Breast epithelium (tissue), 4 donors: ENCODE measurements at regions not wholly inside any gene's neighbourhood (a gene's known extent, or its start where the extent isn't known, plus 50 kb on each side); places are given as distances from the start of the nearest gene placed in this dataset.

ENCODE experiments used
- DNase-seq, 2 donors: peaks; one replicate each; pipeline ENCODE4 v3.0.0-alpha.2; 2019; ENCODE audit warnings: low spot score in 2 of 2
- H3K27ac ChIP-seq, 2 donors: fragments of 200-600 bp; sonication (generic) in 1 of 2; one replicate each; pipeline ENCODE4 v1.5.1; 2016 to 2019; ENCODE audit warnings: mild to moderate bottlenecking in 1 of 2
- H3K27me3 ChIP-seq, 2 donors: fragments of 200-600 bp; sonication (generic) in 1 of 2; one replicate each; pipeline versions ENCODE4 v1.5.1 to v1.6.0; 2017 to 2019; ENCODE audit warnings: control low read depth in 1 of 2, mild to moderate bottlenecking in 1 of 2
- H3K36me3 ChIP-seq: fragments of 200-600 bp; one replicate; pipeline ENCODE4 v1.5.1; 2019
- H3K4me1 ChIP-seq, 2 donors: fragments of 200-600 bp; sonication (generic); one replicate each; pipeline ENCODE4 v1.5.1; 2016 to 2019; ENCODE audit warnings: control low read depth in 1 of 2
- H3K4me3 ChIP-seq, 3 donors: fragments of 200-600 bp; sonication (generic); 1 replicate in 2 of 3; 2 replicates in 1 of 3; pipeline ENCODE4 v1.5.1; 2016 to 2019; ENCODE audit warnings: mild to moderate bottlenecking in 3 of 3, moderate library complexity in 2 of 3
- H3K9me3 ChIP-seq, 2 donors: fragments of 200-600 bp; sonication (generic) in 1 of 2; one replicate each; pipeline ENCODE4 v1.5.1; 2016 to 2019; ENCODE audit warnings: control low read depth in 1 of 2
- POLR2A ChIP-seq: fragments of 450-650 bp; IDR thresholded peaks from one replicate; pipeline ENCODE4 v1.6.1; 2016; ENCODE audit warnings: antibody characterized with exemption, mild to moderate bottlenecking, moderate library complexity
- POLR2AphosphoS5 ChIP-seq, 3 donors: sonication (generic); formaldehyde crosslinking; IDR thresholded peaks; one replicate each; pipeline ENCODE4 v1.6.1; 2017; ENCODE audit warnings: antibody characterized with exemption in 3 of 3
- intact Hi-C: fragments of 100-400 bp; cut with DNase I; formaldehyde crosslinking; loops from one replicate; pipeline ENCODE4 v1.15.1; 2023; ENCODE audit warnings: low total_unique reads
- TF ChIP-seq, protein P1 (sequence below), 3 donors: fragments of 450-650 bp; IDR thresholded peaks; one replicate each; pipeline ENCODE4 v1.5.1; 2016 to 2017; ENCODE audit warnings: antibody characterized with exemption in 3 of 3, mild to moderate bottlenecking in 3 of 3, moderate library complexity in 3 of 3

GRCh38 chr1:58430421-58431275, 115.9 kb downstream of the OMA1 start:
- intact Hi-C loops = no loop called here
- H3K27me3 ChIP-seq = no peaks in the 10 kb centered on the region

GRCh38 chr1:58426918-58427317, 119.6 kb downstream of the OMA1 start:
- no peak overlapping the region for H3K27ac ChIP-seq
- no peaks in the 10 kb centered on the region for H3K27me3 ChIP-seq
- H3K36me3 ChIP-seq = no peaks in the 10 kb centered on the region
- no peak overlapping the region for H3K4me3 ChIP-seq
- DNase-seq = no peak
- TF ChIP-seq, protein P1, sequence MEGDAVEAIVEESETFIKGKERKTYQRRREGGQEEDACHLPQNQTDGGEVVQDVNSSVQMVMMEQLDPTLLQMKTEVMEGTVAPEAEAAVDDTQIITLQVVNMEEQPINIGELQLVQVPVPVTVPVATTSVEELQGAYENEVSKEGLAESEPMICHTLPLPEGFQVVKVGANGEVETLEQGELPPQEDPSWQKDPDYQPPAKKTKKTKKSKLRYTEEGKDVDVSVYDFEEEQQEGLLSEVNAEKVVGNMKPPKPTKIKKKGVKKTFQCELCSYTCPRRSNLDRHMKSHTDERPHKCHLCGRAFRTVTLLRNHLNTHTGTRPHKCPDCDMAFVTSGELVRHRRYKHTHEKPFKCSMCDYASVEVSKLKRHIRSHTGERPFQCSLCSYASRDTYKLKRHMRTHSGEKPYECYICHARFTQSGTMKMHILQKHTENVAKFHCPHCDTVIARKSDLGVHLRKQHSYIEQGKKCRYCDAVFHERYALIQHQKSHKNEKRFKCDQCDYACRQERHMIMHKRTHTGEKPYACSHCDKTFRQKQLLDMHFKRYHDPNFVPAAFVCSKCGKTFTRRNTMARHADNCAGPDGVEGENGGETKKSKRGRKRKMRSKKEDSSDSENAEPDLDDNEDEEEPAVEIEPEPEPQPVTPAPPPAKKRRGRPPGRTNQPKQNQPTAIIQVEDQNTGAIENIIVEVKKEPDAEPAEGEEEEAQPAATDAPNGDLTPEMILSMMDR (IDR thresholded peaks at IDR 0.05) = no peak
- TF ChIP-seq POLR2AphosphoS5 (IDR thresholded peaks at IDR 0.05) (no peak), POLR2A (no peak)
- H3K4me1 ChIP-seq = no peaks in the 10 kb centered on the region
- no peaks in the 10 kb centered on the region for H3K9me3 ChIP-seq
- intact Hi-C loops = no loop called here

More at GRCh38 chr1:58430421-58431275, 115.9 kb downstream of the OMA1 start:
- no peak for DNase-seq
- no peaks in the 10 kb centered on the region for H3K36me3 ChIP-seq
- TF ChIP-seq POLR2AphosphoS5 (IDR thresholded peaks at IDR 0.05) = no peak
- no peak for TF ChIP-seq POLR2A
- TF ChIP-seq, protein P1 (IDR thresholded peaks at IDR 0.05) = no peak
- no peaks in the 10 kb centered on the region for H3K4me1 ChIP-seq
- no peaks in the 10 kb centered on the region for H3K9me3 ChIP-seq
- no peak overlapping the region for H3K4me3 ChIP-seq
- H3K27ac ChIP-seq = no peak overlapping the region

GRCh38 chr1:58422436-58422835, 124.1 kb downstream of the OMA1 start:
- no peak overlapping the region for H3K4me3 ChIP-seq
- no peaks in the 10 kb centered on the region for H3K9me3 ChIP-seq
- no peak for DNase-seq
- intact Hi-C loops = no loop called here
- no peaks in the 10 kb centered on the region for H3K4me1 ChIP-seq
- no peaks in the 10 kb centered on the region for H3K36me3 ChIP-seq
- no peaks in the 10 kb centered on the region for H3K27me3 ChIP-seq
- H3K27ac ChIP-seq = no peak overlapping the region
- TF ChIP-seq, protein P1 (IDR thresholded peaks at IDR 0.05) = no peak
- TF ChIP-seq POLR2AphosphoS5 (IDR thresholded peaks at IDR 0.05) (no peak), POLR2A (no peak)

GRCh38 chr1:58418283-58419228, 128.0 kb downstream of the OMA1 start:
- TF ChIP-seq, protein P1 (IDR thresholded peaks at IDR 0.05) = no peak
- no peak for TF ChIP-seq POLR2AphosphoS5 (IDR thresholded peaks at IDR 0.05)
- no peak for TF ChIP-seq POLR2A
- no peaks in the 10 kb centered on the region for H3K36me3 ChIP-seq
- H3K4me3 ChIP-seq = no peak overlapping the region
- no peaks in the 10 kb centered on the region for H3K4me1 ChIP-seq
- no peak for DNase-seq
- H3K27me3 ChIP-seq = no peaks in the 10 kb centered on the region
- no peaks in the 10 kb centered on the region for H3K9me3 ChIP-seq
- intact Hi-C loops = no loop called here
- no peak overlapping the region for H3K27ac ChIP-seq
